ENCODE measurements at regions not wholly inside any gene's neighbourhood (a gene's known extent, or its start where the extent isn't known, plus 50 kb on each side); places are given as distances from the start of the nearest gene placed in this dataset.

DNA sequence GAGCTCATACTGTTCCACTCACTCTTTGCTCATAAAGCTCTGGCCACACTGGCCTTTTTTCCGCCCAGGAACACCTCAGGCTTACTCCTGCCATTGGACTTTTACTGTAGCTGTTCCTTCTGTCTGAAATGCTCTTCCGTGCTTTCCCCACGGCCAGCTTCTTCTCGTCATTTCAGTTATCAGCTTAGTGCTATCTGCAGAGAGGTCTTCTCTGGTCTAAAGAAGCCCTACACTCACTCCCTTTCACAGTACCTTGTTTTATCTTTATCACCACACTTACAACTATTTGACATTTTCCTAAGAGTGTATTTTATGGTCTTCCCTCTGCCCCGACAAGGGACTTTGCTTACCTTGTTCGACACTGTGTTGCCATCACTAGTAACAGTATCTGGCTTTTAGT is 388.1 kb upstream of the SPRED2 start:
- no peak for FAIRE-seq

DNA sequence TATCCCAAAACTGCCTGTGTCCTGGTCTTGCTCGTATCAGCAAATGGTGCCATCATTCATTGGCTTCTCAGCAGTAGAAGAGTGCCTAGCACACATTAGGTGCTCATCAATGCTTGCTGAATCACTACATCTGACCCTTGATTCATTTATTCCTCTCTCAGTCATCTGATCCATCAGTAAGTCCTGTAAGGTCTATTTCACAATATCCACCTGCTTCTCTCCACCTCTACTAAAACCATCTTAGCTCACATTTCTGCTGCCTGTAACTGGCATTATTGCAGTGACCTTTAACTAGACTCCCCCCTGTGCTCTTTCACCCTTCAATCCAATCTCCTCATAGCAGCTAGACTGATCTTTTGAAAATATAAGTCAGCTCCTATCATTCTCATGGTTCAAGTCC is 387.6 kb upstream of the SPRED2 start:
- no peak for FAIRE-seq

DNA sequence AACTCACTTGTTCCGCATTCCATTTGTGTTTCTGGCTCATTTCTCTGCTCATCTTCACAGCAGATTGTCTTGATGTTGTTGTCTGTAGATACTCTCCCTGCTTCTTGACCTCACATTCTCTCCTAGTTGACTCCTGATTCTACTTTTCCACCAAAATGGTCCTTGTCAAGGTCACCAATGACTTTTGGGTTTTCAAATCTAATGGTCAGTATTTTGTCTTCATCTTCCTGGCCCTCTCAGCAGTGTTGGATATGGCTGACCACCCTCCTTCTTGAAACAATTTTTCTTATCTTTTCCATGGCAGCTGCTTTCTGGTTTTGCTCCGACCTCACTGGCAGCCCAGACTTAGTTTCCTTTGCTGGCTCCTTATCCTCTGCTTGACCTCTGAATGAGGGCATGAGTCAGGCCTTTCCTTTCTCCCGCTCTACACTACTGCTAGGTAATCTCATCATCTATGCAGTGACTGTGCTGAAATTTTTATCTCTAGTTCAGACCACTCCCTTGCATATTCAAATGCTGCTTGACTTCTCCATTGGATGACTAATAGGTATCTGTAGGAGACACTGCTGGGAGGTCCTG is 386.6 kb upstream of the SPRED2 start:
- no peak for FAIRE-seq

GRCh38 chr2:65813631-65814173 is 381.3 kb upstream of the SPRED2 start:
- FAIRE-seq, result no peak

- no peak for FAIRE-seq
These were observed 380.5 kb upstream of the SPRED2 start for GRCh38 chr2:65812887-65813286.

DNA sequence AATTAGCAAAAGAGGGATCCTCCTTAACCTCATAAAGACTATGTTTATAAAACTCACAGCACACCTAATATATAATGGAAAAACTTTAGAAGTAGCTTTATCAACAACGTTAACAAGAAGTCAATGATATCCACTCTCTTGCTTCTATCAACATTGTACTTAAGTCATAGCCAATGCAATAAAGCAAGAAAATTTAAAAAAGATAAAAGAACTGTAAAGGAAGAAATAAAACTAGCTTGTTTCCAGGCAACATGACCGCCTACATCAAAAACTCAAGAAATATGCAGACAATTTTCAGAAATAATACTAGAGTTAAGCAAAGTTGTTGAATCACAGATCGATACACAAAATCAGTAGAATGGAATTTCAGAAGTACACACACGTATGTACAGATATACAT is 375.5 kb upstream of the SPRED2 start:
- no peak for FAIRE-seq

- no peak for FAIRE-seq
These were observed 372.4 kb upstream of the SPRED2 start for GRCh38 chr2:65804777-65805176.

GRCh38 chr2:65802298-65802942 is 370.0 kb upstream of the SPRED2 start:
- no peak for FAIRE-seq

GRCh38 chr2:65800998-65801397 is 368.6 kb upstream of the SPRED2 start:
- FAIRE-seq, result no peak

DNA sequence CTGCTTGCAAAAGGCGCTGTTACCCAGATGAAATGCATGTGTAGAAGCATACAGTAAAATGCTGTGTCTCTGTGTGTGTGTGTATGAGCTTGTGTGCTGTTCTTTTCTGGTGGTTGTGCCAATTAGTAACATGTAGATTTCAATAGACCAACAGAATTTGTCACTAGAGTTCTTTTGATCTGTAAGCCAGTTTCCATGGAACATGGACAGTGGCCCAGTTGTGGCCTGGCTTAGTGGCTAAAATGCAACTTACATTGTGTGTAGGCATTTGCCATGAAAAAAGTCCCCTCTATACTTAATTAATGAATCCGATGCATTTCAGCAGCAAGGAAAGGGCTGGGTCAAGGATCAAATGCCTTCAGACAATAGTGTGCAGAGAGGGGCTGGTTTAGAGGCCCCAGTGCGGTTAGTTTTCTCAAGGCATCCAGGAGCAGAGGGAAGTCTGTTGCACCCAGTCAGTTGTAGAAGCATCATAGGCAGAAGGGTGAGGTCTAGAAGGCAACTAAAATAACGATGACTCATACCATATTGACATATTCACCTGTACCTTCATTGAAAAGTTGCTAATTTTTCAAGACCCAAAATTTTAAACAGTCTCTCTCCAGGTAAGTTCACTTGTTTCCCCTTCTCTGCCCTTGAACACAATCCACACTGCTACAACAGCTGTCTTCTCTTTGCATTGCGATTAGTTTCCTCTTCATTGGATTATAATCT is 366.9 kb upstream of the SPRED2 start:
- no peak for FAIRE-seq

GRCh38 chr2:65798641-65799040 is 366.2 kb upstream of the SPRED2 start:
- no peak for FAIRE-seq

DNA sequence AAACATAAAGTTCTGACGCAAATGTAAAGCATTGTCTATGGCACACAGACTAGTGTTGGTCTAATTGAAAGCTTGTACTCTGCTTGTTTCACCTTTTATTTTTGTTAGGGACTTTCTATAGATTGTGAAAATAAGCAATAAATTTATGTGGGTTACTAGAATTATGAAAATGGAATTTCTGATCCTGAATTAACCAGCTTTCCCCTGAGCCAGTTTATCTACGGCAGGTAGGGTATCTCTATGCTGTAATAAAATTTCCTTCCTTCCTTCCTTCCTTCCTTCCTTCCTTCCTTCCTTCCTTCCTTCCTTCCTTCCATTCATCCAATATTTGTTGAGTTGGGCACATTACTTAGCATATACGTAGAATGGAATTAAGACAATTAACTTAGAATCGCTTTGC is 362.6 kb upstream of the SPRED2 start:
- no peak for FAIRE-seq

DNA sequence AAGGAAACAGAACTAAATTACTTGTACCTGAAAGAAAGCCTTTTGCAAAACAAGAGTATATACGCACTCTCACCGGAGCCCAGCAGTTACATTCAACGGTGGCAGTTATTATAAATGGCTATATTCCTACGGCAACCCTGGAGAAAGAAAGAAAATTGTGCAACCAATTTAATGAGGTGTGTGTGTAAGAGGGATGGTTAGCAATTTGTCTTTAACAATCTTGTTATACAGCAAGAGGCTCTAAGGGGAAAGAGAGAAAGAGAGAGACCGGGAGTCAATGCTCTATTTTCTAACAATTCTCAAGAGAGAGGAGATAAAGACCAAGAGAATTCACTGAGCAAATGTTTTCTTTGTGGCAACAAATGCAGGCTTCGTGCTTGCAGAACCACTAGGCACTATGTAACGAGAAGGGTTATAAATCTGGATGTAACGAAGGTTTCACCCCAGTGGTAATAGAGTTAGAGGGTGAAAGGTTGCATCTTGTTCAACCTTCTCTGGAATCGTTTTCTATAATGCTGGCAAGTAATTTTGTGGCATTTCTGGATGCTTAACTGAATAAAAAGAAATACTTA is 359.1 kb upstream of the SPRED2 start:
- no peak for FAIRE-seq

GRCh38 chr2:65790676-65790935 is 358.2 kb upstream of the SPRED2 start:
- no peak for FAIRE-seq

- no peak for FAIRE-seq
These were observed 357.7 kb upstream of the SPRED2 start for GRCh38 chr2:65789923-65790675.

DNA sequence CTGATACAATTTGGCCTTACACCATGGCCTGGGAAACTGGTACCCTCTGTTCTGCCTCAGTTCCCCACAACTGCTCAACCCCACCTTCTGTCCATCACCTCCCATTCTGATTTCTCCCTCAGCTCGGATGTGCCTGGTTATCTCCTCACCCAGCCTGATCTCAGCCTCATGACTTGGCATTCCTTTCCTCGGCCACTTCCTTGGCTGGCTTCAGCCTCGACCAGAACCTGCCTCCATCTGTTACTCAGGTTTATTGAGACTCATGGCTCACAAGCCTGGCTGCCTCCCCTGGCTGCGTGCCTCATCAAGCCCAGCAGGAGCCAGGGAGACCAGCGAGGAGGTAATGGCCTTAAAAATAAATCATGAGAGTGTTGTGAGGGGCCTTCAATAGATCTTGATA is 356.2 kb upstream of the SPRED2 start:
- FAIRE-seq, result no peak

DNA sequence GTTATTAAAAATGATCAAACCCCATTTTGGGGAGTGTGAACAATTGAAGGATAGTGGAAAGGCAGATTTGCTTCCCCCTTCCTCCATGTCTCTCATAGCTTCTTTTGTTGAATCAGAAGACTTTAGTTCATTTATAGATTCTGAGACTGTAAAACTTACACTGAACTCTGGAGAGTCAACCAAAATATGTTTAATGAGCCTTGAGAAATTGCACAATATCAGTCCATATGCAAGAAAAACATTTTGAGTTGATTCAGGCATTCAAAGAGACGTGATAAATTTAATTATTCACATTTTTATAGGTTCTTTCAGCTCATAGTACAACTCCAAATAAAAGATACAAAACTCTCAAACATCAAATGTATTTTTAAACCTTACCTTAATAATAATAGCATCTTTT is 354.4 kb upstream of the SPRED2 start:
- FAIRE-seq, result no peak

GRCh38 chr2:65786007-65786717 is 353.8 kb upstream of the SPRED2 start:
- no peak for FAIRE-seq

GRCh38 chr2:65782996-65783650 is 350.7 kb upstream of the SPRED2 start:
- FAIRE-seq, result no peak

- no peak for FAIRE-seq
These were observed 349.8 kb upstream of the SPRED2 start for GRCh38 chr2:65782186-65782585.

GRCh38 chr2:65781756-65782155 is 349.4 kb upstream of the SPRED2 start:
- no peak for FAIRE-seq

- no peak for FAIRE-seq
These were observed 346.6 kb upstream of the SPRED2 start for GRCh38 chr2:65779021-65779420.

All from A204.1 (cell line).